ENCODE measurements at regions not wholly inside any gene's neighbourhood (a gene's known extent, or its start where the extent isn't known, plus 50 kb on each side); places are given as distances from the start of the nearest gene placed in this dataset.

GRCh38 chr9:134521817-134522501 lies 119.6 kb upstream of the COL5A1 start:
- Histone ChIP-seq H3K27ac (no peak overlapping the region), H3K4me1 (no peaks in the 10 kb centered on the region), H3K27me3 (no peaks in the 10 kb centered on the region), H3K36me3 (no peaks in the 10 kb centered on the region), H3K9me3 (no peaks in the 10 kb centered on the region), H3K4me3 (no peak overlapping the region)
- FAIRE-seq (no peak), DNase-seq (no peak), ATAC-seq (no peak)
- no peak for TF ChIP-seq CTCF (IDR thresholded peaks at IDR 0.05)
- WGBS, 2 donors, result 43 to 59% methylated on average over 25 of the region's 25 CpGs
- intact Hi-C loops (cut with DNase I), result no loop called here

GRCh38 chr9:134522502-134522848 lies 119.1 kb upstream of the COL5A1 start:
- WGBS, 2 donors, result 65 to 70% methylated on average over 7 of the region's 7 CpGs
- TF ChIP-seq CTCF (IDR thresholded peaks at IDR 0.05), result no peak
- ATAC-seq (no peak), FAIRE-seq (no peak), DNase-seq (no peak)
- no peak overlapping the region for H3K27ac ChIP-seq
- H3K27me3 ChIP-seq, result no peaks in the 10 kb centered on the region
- H3K4me3 ChIP-seq, result no peak overlapping the region
- intact Hi-C loops (cut with DNase I), result no loop called here
- no peaks in the 10 kb centered on the region for H3K4me1 ChIP-seq
- no peaks in the 10 kb centered on the region for H3K9me3 ChIP-seq
- no peaks in the 10 kb centered on the region for H3K36me3 ChIP-seq

GRCh38 chr9:134522976-134523375 lies 118.6 kb upstream of the COL5A1 start:
- Histone ChIP-seq H3K27ac (no peak overlapping the region), H3K9me3 (no peaks in the 10 kb centered on the region), H3K36me3 (no peaks in the 10 kb centered on the region), H3K27me3 (no peaks in the 10 kb centered on the region), H3K4me1 (no peaks in the 10 kb centered on the region), H3K4me3 (no peak overlapping the region)
- ATAC-seq, result no peak
- 48 to 61% methylated on average over 11 of the region's 11 CpGs for WGBS, 2 donors
- TF ChIP-seq CTCF (IDR thresholded peaks at IDR 0.05), result no peak
- DNase-seq, result no peak
- intact Hi-C loops (cut with DNase I), result no loop called here
- FAIRE-seq, result no peak

- FAIRE-seq, result no peak
- DNase-seq, result peak in 2 of 6 donors; percentile 30 to 39
- 67 to 76% methylated on average over 24 to 26 of the region's 26 CpGs for WGBS, 2 donors
Observed at GRCh38 chr9:134525070-134525815, 116.4 kb upstream of the COL5A1 start.

More at GRCh38 chr9:134525070-134525815, 116.4 kb upstream of the COL5A1 start:
- ATAC-seq, result no peak
- Histone ChIP-seq H3K4me3 (no peak overlapping the region), H3K36me3 (no peaks in the 10 kb centered on the region), H3K27ac (no peak overlapping the region), H3K4me1 (no peaks in the 10 kb centered on the region), H3K9me3 (no peaks in the 10 kb centered on the region), H3K27me3 (no peaks in the 10 kb centered on the region)
- intact Hi-C loops (cut with DNase I), result no loop called here
- TF ChIP-seq CTCF (IDR thresholded peaks at IDR 0.05), result no peak

All from pancreas (tissue), 10 donors.